ENCODE measurements at regions not wholly inside any gene's neighbourhood (a gene's known extent, or its start where the extent isn't known, plus 50 kb on each side); places are given as distances from the start of the nearest gene placed in this dataset.

GRCh38 chr15:59862191-59863155 is 141.6 kb upstream of the FOXB1 start:
- TF ChIP-seq, protein P1, sequence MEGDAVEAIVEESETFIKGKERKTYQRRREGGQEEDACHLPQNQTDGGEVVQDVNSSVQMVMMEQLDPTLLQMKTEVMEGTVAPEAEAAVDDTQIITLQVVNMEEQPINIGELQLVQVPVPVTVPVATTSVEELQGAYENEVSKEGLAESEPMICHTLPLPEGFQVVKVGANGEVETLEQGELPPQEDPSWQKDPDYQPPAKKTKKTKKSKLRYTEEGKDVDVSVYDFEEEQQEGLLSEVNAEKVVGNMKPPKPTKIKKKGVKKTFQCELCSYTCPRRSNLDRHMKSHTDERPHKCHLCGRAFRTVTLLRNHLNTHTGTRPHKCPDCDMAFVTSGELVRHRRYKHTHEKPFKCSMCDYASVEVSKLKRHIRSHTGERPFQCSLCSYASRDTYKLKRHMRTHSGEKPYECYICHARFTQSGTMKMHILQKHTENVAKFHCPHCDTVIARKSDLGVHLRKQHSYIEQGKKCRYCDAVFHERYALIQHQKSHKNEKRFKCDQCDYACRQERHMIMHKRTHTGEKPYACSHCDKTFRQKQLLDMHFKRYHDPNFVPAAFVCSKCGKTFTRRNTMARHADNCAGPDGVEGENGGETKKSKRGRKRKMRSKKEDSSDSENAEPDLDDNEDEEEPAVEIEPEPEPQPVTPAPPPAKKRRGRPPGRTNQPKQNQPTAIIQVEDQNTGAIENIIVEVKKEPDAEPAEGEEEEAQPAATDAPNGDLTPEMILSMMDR (IDR thresholded peaks at IDR 0.05; ENCODE audit: low read depth, low read length, missing control alignments): no peak
- no peaks in the 10 kb centered on the region for H3K36me3 ChIP-seq (replicated peaks)
- no peaks in the 10 kb centered on the region for H3K27me3 ChIP-seq (replicated peaks)
- DNase-seq: no peak
- H3K4me3 ChIP-seq (ENCODE audit: low read depth, low read length): no peak overlapping the region
- no peak overlapping the region for H3K27ac ChIP-seq
- in situ Hi-C loops (cut with HindIII; ENCODE audit: low pct_ligation_motif_present, low sequenced_read_pairs): no loop called here

DNA sequence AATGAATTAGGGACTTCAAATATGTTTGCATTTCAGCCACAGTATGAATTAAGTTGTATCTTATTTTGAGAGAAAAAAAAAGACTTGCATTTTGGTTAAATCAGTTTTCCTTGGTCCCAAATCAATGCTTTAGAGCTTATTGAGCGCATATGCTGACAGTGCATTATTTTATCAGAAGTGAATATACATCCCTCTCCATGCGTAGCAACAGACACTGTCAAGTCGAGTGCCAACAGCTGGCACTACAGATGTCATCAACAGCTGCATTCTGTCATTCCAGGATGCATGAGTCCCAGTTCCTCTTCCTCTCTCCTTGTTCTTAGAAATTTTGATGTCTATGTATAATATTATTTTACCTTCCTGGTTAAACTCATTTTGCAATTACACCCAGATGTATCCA is 156.1 kb upstream of the FOXB1 start:
- TF ChIP-seq, protein P1 (IDR thresholded peaks at IDR 0.05; ENCODE audit: low read depth, low read length, missing control alignments): no peak
- Histone ChIP-seq H3K36me3 (replicated peaks) (no peaks in the 10 kb centered on the region), H3K4me3 (ENCODE audit: low read depth, low read length) (no peak overlapping the region), H3K27ac (no peak overlapping the region), H3K27me3 (replicated peaks) (no peaks in the 10 kb centered on the region)
- in situ Hi-C loops (cut with HindIII; ENCODE audit: low pct_ligation_motif_present, low sequenced_read_pairs): no loop called here
- no peak for DNase-seq

GRCh38 chr15:59845942-59846499 is 156.9 kb upstream of the BNIP2 start:
- H3K27me3 ChIP-seq (replicated peaks): no peaks in the 10 kb centered on the region
- H3K27ac ChIP-seq: no peak overlapping the region
- TF ChIP-seq, protein P1 (IDR thresholded peaks at IDR 0.05; ENCODE audit: low read depth, low read length, missing control alignments): no peak
- H3K4me3 ChIP-seq (ENCODE audit: low read depth, low read length): no peak overlapping the region
- no peaks in the 10 kb centered on the region for H3K36me3 ChIP-seq (replicated peaks)
- in situ Hi-C loops (cut with HindIII; ENCODE audit: low pct_ligation_motif_present, low sequenced_read_pairs): no loop called here
- DNase-seq: no peak

DNA sequence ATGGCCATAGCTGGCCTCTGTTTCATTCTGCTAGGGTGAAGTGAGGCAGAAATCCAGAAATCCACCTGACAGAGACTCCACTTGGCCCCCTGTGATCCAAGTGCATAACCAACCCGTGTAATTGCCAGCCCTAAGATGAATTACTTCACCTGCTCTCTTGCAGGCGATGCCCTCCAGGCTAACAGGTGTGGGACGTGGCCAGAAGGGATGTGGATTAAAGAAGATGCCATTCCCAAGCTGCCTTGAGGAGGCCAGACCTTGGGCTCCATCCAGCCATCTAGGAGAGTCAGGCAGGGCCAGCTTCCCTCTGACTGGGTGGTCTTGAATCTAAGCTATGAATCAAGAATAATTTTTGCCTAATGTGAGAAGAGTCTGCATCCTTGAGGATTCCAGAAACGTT is 154.5 kb upstream of the BNIP2 start:
- TF ChIP-seq, protein P1 (IDR thresholded peaks at IDR 0.05; ENCODE audit: low read depth, low read length, missing control alignments): no peak
- H3K27ac ChIP-seq: no peak overlapping the region
- H3K4me3 ChIP-seq (ENCODE audit: low read depth, low read length): no peak overlapping the region
- in situ Hi-C loops (cut with HindIII; ENCODE audit: low pct_ligation_motif_present, low sequenced_read_pairs): no loop called here
- no peak for DNase-seq
- H3K36me3 ChIP-seq (replicated peaks): no peaks in the 10 kb centered on the region
- H3K27me3 ChIP-seq (replicated peaks): no peaks in the 10 kb centered on the region

DNA sequence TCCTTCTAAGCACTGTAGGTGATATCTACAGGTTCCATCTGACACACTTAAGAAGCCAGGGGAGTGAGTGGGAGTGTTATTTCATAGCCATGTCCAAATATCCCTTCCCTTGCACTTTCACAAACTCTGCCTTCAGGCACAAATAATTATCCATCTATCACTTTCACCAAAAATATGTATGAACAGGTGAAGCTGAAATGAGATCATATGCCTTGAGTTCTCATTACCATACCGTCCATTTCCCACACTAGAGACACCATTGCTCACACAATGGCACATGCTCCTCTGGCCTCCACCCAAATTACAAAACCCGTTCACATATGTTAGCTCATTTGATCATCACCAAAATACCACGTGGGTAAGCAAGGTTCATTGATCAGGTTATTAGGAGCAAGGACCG is 151.9 kb upstream of the BNIP2 start:
- Histone ChIP-seq H3K4me3 (ENCODE audit: low read depth, low read length) (no peak overlapping the region), H3K27ac (no peak overlapping the region), H3K27me3 (replicated peaks) (no peaks in the 10 kb centered on the region), H3K36me3 (replicated peaks) (no peaks in the 10 kb centered on the region)
- in situ Hi-C loops (cut with HindIII; ENCODE audit: low pct_ligation_motif_present, low sequenced_read_pairs): no loop called here
- DNase-seq: no peak
- TF ChIP-seq, protein P1 (IDR thresholded peaks at IDR 0.05; ENCODE audit: low read depth, low read length, missing control alignments): no peak
